ENCODE measurements at regions not wholly inside any gene's neighbourhood (a gene's known extent, or its start where the extent isn't known, plus 50 kb on each side); places are given as distances from the start of the nearest gene placed in this dataset.

DNA sequence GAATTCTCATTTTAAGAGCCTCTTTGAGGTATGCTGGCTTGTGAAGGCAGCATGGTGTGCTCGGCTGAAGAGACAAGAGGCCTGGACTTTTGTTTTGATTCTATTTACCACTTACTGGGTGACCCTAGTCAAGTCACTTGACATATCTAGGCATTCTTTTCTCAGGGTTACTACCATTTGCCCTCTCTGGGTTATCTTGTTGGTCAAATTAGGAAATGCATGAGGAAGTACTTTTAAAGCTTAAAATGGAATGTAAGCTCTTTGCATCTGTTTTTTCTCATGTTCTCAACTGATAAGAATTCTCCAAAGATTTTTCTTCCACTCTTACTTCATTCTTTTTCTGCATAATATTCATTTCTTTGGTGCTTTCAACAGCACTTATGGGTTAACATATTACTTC, 173.1 kb downstream of the PLK2 start:
- TF ChIP-seq, protein P1, sequence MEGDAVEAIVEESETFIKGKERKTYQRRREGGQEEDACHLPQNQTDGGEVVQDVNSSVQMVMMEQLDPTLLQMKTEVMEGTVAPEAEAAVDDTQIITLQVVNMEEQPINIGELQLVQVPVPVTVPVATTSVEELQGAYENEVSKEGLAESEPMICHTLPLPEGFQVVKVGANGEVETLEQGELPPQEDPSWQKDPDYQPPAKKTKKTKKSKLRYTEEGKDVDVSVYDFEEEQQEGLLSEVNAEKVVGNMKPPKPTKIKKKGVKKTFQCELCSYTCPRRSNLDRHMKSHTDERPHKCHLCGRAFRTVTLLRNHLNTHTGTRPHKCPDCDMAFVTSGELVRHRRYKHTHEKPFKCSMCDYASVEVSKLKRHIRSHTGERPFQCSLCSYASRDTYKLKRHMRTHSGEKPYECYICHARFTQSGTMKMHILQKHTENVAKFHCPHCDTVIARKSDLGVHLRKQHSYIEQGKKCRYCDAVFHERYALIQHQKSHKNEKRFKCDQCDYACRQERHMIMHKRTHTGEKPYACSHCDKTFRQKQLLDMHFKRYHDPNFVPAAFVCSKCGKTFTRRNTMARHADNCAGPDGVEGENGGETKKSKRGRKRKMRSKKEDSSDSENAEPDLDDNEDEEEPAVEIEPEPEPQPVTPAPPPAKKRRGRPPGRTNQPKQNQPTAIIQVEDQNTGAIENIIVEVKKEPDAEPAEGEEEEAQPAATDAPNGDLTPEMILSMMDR (IDR thresholded peaks at IDR 0.05; ENCODE audit: low read length), result no peak
- TF ChIP-seq EZH2 (optimal IDR thresholded peaks at IDR 0.05; ENCODE audit: low read depth, low read length), result no peak

Measured in MM.1S (cell line).